ENCODE measurements at regions not wholly inside any gene's neighbourhood (a gene's known extent, or its start where the extent isn't known, plus 50 kb on each side); places are given as distances from the start of the nearest gene placed in this dataset.

GRCh38 chr1:112850034-112850757, 105.8 kb downstream of the SLC16A1 start:
- ChIA-PET CTCF (no interaction called here), POLR2A (no interaction called here)
- H3K27ac Mint-ChIP-seq: no peak overlapping the region
- ATAC-seq: no peak
- peaks cover 2% of the 10 kb centered on the region for H3K4me1 Mint-ChIP-seq (ENCODE audit: low read depth)
- H3K4me3 Mint-ChIP-seq: no peak overlapping the region
- no peaks in the 10 kb centered on the region for H3K9me3 Mint-ChIP-seq
- peaks cover 29% of the 10 kb centered on the region for H3K27me3 Mint-ChIP-seq
- intact Hi-C loops (cut with micrococcal nuclease): no loop called here
- no peaks in the 10 kb centered on the region for H3K36me3 Mint-ChIP-seq (ENCODE audit: low read depth)
- TF ChIP-seq CTCF (IDR thresholded peaks at IDR 0.05): no peak
- DNase-seq: no peak

GRCh38 chr1:112849425-112850033, 106.5 kb downstream of the SLC16A1 start:
- peak; percentile 21 for DNase-seq
- no peaks in the 10 kb centered on the region for H3K36me3 Mint-ChIP-seq (ENCODE audit: low read depth)
- H3K4me1 Mint-ChIP-seq (ENCODE audit: low read depth): peaks cover 2% of the 10 kb centered on the region
- ATAC-seq: no peak
- H3K27ac Mint-ChIP-seq: no peak overlapping the region
- TF ChIP-seq CTCF (IDR thresholded peaks at IDR 0.05): no peak
- POLR2A ChIA-PET: no interaction called here
- CTCF ChIA-PET: no interaction called here
- peaks cover 27% of the 10 kb centered on the region for H3K27me3 Mint-ChIP-seq
- intact Hi-C loops (cut with micrococcal nuclease): no loop called here
- peak overlapping the region; percentile 43 for H3K4me3 Mint-ChIP-seq
- H3K9me3 Mint-ChIP-seq: no peaks in the 10 kb centered on the region

GRCh38 chr1:112841825-112842224, 114.2 kb downstream of the SLC16A1 start:
- no peak overlapping the region for H3K27ac Mint-ChIP-seq

GRCh38 chr1:112840631-112841624, 115.1 kb downstream of the SLC16A1 start:
- ATAC-seq: no peak
- H3K36me3 Mint-ChIP-seq (ENCODE audit: low read depth): no peaks in the 10 kb centered on the region
- no peak overlapping the region for H3K4me3 Mint-ChIP-seq
- ChIA-PET POLR2A (no interaction called here), CTCF (no interaction called here)
- peaks cover 12% of the 10 kb centered on the region for H3K4me1 Mint-ChIP-seq (ENCODE audit: low read depth)
- intact Hi-C loops (cut with micrococcal nuclease): no loop called here
- no peak for DNase-seq
- no peak for TF ChIP-seq CTCF (IDR thresholded peaks at IDR 0.05)
- H3K27me3 Mint-ChIP-seq: peaks cover 9% of the 10 kb centered on the region
- no peaks in the 10 kb centered on the region for H3K9me3 Mint-ChIP-seq
- no peak overlapping the region for H3K27ac Mint-ChIP-seq

More at GRCh38 chr1:112841825-112842224, 114.2 kb downstream of the SLC16A1 start:
- ATAC-seq (no peak), DNase-seq (no peak)
- H3K27me3 Mint-ChIP-seq: peaks cover 9% of the 10 kb centered on the region
- CTCF ChIA-PET: no interaction called here
- H3K4me3 Mint-ChIP-seq: no peak overlapping the region
- H3K4me1 Mint-ChIP-seq (ENCODE audit: low read depth): peaks cover 12% of the 10 kb centered on the region
- no peaks in the 10 kb centered on the region for H3K36me3 Mint-ChIP-seq (ENCODE audit: low read depth)
- intact Hi-C loops (cut with micrococcal nuclease): no loop called here
- POLR2A ChIA-PET: no interaction called here
- no peak for TF ChIP-seq CTCF (IDR thresholded peaks at IDR 0.05)
- H3K9me3 Mint-ChIP-seq: no peaks in the 10 kb centered on the region
